Subcutaneous abdominal adipose tissue (tissue), 5 donors: ENCODE measurements at regions not wholly inside any gene's neighbourhood (a gene's known extent, or its start where the extent isn't known, plus 50 kb on each side); places are given as distances from the start of the nearest gene placed in this dataset.

Experiments used
- H3K27ac ChIP-seq: one replicate; pipeline ENCODE4 v1.7.0; 2013; ENCODE audit warnings: low read depth, mild to moderate bottlenecking, inconsistent platforms, low read length, moderate library complexity
- H3K27me3 ChIP-seq, 5 donors: one replicate each; pipeline ENCODE4 v1.7.0; 2013; ENCODE audit warnings: low read length in 5 of 5, inconsistent platforms in 1 of 5; ENCODE audit not compliant: control insufficient read depth in 5 of 5, insufficient read depth in 4 of 5
- H3K36me3 ChIP-seq, 5 donors: one replicate each; pipeline ENCODE4 v1.7.0; 2013; ENCODE audit warnings: low read length in 5 of 5; ENCODE audit not compliant: control insufficient read depth in 5 of 5, insufficient read depth in 5 of 5
- H3K4me1 ChIP-seq, 5 donors: one replicate each; pipeline ENCODE4 v1.7.0; 2013; ENCODE audit warnings: low read length in 5 of 5, mild to moderate bottlenecking in 3 of 5, moderate library complexity in 1 of 5; ENCODE audit not compliant: control insufficient read depth in 5 of 5, insufficient read depth in 5 of 5
- H3K4me3 ChIP-seq, 5 donors: one replicate each; pipeline ENCODE4 v1.7.0; 2013; ENCODE audit warnings: low read length in 5 of 5, low read depth in 1 of 5
- H3K9ac ChIP-seq, 5 donors: one replicate each; pipeline ENCODE4 v1.7.0; 2013; ENCODE audit warnings: low read length in 5 of 5, mild to moderate bottlenecking in 4 of 5, moderate library complexity in 3 of 5
- H3K9me3 ChIP-seq, 5 donors: one replicate each; pipeline ENCODE4 v1.7.0; 2013; ENCODE audit warnings: low read length in 5 of 5; ENCODE audit not compliant: control insufficient read depth in 5 of 5
- donor health status: healthy.
- donor health status: healthy.
- donor health status: healthy.
- donor health status: healthy.
- donor health status: healthy.

DNA sequence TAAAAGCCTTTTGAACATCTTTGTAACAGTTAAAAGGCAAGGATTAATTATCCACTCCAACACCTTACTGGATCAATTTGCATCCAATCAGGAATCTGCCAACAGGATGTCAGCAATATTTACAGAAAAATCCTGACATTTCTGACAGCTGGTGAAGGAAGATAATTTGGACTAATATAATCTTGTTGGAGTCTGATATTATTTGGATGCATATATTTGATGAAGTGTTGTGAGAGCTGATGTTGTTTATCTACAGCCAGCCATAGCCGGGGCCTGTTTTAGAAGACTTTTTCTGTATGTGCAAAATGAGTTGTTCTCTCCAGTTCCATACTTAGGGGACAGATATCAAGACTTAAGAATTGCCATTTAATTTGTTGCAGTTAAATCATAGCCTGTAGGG lies 91.1 kb downstream of the GPR37 start:
- H3K27ac ChIP-seq = no peak overlapping the region

DNA sequence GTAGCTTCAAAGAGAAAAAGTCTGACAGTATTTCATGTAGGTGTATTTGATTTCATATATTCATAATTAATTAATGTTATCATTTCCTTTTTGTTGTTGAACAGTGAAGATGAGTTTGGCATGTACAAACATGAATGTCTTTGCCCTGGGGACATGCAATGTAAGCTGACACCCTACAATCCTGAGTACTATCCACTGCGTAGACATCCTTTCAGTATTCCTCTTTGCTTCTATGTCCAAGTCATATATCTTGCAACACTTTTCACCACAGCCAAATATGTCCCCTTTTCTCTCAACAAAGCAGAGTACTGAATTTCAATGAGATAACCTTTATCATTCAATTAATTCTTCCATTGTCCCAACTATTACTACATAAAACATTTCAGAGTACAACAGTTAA lies 93.6 kb downstream of the GPR37 start:
- no peaks in the 10 kb centered on the region for H3K36me3 ChIP-seq
- no peak overlapping the region for H3K4me3 ChIP-seq
- H3K9me3 ChIP-seq = no peaks in the 10 kb centered on the region
- no peaks in the 10 kb centered on the region for H3K27me3 ChIP-seq
- H3K9ac ChIP-seq = no peak overlapping the region
- H3K27ac ChIP-seq = no peak overlapping the region
- no peaks in the 10 kb centered on the region for H3K4me1 ChIP-seq

More for the DNA sequence above, 91.1 kb downstream of the GPR37 start:
- Histone ChIP-seq H3K27me3 (no peaks in the 10 kb centered on the region), H3K36me3 (no peaks in the 10 kb centered on the region), H3K4me1 (no peaks in the 10 kb centered on the region), H3K4me3 (no peak overlapping the region), H3K9ac (no peak overlapping the region), H3K9me3 (no peaks in the 10 kb centered on the region)

DNA sequence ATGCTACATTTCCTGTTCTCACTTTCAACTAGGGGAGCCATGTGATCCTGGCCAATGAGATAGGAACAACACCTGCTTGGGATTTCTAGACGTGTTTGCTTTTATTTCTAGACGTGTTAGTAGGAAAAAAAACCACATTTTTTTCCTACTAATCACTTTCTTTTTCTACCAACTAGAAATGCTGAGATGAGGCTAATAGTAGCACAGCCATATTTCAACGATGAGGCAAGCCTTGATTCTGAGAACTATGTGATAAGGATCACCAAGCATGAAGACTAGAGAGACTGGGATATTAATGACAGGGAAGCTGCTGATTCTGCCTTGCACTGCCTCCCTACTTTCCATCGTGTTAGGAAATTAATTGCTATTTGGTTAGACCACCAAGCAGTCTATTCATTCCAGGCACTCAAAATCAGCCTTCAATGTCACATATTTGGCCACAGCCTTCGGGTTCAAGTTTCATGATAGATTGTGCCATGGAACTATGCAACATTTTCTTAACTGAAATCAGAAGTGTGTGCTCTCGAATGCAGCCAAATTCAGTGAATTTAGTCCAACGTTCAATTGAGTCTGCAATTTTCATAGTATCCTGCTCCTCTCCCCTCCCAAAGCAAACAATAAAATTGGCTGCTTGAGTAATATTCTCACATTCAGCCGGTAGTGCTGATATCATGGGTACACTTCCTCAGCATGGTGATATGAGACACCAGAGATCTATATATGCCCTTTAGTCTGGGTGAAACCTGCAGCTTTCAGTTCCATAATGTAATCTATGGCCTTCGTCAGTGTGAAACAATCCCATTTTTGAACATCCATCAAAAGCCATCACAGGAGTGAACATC lies 98.1 kb downstream of the GPR37 start:
- Histone ChIP-seq H3K27ac (no peak overlapping the region), H3K9ac (no peak overlapping the region), H3K36me3 (no peaks in the 10 kb centered on the region), H3K4me3 (no peak overlapping the region), H3K4me1 (no peaks in the 10 kb centered on the region), H3K27me3 (no peaks in the 10 kb centered on the region), H3K9me3 (no peaks in the 10 kb centered on the region)

DNA sequence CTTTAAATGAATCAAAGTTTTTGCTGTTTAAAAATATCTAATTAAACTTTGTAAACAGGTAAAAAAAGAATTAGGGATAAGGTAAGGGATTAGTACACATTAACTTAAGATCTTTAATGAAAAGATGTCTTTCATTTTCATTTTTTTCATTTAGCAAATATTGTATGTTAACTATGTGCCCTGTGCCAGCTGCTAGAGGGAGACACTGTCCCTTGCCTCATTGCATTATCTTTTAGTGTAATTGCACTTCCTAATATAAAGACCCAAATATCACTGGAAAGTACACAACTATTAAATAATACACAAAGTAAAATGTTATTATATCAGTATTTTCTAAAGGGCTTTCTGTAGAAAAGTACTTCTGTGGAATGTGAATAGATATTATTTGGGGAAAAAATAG lies 102.7 kb downstream of the GPR37 start:
- Histone ChIP-seq H3K9me3 (no peaks in the 10 kb centered on the region), H3K4me3 (no peak overlapping the region), H3K27me3 (no peaks in the 10 kb centered on the region), H3K4me1 (no peaks in the 10 kb centered on the region), H3K36me3 (no peaks in the 10 kb centered on the region), H3K9ac (no peak overlapping the region), H3K27ac (no peak overlapping the region)

DNA sequence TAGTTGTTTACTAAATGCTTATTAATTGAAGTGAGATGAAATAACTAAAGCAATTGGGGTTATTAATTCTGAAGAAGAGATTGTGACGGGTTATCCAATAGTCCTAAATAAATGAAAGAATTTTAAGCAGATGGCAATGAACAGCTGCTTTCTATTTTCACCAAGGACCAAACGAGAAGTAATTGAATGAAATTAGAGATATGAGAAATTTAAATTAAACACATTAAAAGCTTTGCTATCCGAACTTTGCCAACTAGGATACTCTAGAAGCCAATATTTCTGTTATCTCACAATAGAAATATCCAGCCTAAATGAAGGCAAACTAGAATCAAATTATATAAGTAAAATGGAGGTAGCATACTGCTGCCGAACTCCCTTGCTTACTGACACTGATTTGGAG lies 103.2 kb downstream of the GPR37 start:
- Histone ChIP-seq H3K4me1 (no peaks in the 10 kb centered on the region), H3K4me3 (no peak overlapping the region), H3K27ac (no peak overlapping the region), H3K9ac (no peak overlapping the region), H3K36me3 (no peaks in the 10 kb centered on the region), H3K27me3 (no peaks in the 10 kb centered on the region), H3K9me3 (no peaks in the 10 kb centered on the region)

DNA sequence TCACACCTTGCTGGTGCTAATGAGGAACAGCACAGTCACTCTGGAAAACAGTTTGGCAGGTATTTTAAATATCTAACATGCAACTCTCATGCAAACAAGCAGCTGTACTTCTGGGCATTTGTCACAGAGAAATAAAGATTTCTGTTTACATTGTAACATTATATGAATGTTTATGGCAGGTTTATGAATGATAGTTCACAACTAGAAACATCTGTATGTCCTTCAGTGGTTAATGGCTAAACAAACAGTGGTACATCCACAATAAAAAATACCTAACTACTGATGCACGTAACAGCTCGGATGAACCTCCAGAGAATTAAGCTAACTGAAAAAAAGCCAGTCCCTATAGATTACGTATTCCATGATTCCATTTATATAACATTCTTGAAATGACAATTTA lies 109.6 kb downstream of the GPR37 start:
- Histone ChIP-seq H3K27ac (no peak overlapping the region), H3K9ac (no peak overlapping the region), H3K4me1 (no peaks in the 10 kb centered on the region), H3K36me3 (no peaks in the 10 kb centered on the region), H3K9me3 (no peaks in the 10 kb centered on the region), H3K27me3 (no peaks in the 10 kb centered on the region), H3K4me3 (no peak overlapping the region)

DNA sequence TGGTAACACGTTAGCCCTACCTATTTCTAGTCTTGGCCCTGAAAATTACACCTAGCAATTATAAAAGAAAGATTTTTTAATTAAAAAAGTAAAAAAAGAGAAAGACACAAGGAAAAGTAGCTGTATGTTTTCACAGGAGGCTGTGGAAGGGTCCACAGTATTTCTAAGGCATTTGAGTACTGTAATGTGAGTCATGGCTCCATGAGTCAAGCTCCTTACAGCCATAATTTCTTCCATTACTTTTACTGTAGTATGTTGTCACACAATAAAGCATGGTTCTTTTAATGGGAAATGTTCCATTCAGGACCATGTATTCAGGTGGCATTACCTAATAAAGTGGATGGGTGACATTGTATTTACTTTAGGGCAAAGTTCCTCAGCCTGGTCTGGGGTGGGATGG lies 113.4 kb downstream of the GPR37 start:
- Histone ChIP-seq H3K27ac (no peak overlapping the region), H3K9me3 (no peaks in the 10 kb centered on the region), H3K36me3 (no peaks in the 10 kb centered on the region), H3K4me3 (no peak overlapping the region), H3K27me3 (no peaks in the 10 kb centered on the region), H3K9ac (no peak overlapping the region), H3K4me1 (no peaks in the 10 kb centered on the region)

DNA sequence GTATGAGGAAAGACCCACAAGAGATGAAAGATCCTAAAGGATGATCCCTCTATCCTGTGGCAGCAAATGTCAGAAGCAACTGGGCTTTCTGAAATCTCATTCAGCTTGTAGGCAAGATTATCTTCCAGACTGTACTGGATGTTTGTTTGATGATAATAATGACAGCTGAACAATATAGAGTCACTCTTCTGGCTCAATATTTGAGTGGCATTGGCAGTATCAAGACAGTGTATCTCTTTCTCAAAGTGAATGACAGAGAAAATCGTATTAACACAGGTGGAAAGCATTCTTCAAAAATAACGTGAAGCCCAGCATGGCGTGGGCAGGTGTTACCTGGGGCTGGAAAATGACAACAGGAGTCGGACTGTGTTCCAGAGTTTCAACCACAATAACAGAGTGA lies 114.5 kb downstream of the GPR37 start:
- no peaks in the 10 kb centered on the region for H3K27me3 ChIP-seq
- no peak overlapping the region for H3K4me3 ChIP-seq
- H3K9ac ChIP-seq = no peak overlapping the region
- no peak overlapping the region for H3K27ac ChIP-seq
- no peaks in the 10 kb centered on the region for H3K36me3 ChIP-seq
- H3K9me3 ChIP-seq = no peaks in the 10 kb centered on the region
- no peaks in the 10 kb centered on the region for H3K4me1 ChIP-seq

DNA sequence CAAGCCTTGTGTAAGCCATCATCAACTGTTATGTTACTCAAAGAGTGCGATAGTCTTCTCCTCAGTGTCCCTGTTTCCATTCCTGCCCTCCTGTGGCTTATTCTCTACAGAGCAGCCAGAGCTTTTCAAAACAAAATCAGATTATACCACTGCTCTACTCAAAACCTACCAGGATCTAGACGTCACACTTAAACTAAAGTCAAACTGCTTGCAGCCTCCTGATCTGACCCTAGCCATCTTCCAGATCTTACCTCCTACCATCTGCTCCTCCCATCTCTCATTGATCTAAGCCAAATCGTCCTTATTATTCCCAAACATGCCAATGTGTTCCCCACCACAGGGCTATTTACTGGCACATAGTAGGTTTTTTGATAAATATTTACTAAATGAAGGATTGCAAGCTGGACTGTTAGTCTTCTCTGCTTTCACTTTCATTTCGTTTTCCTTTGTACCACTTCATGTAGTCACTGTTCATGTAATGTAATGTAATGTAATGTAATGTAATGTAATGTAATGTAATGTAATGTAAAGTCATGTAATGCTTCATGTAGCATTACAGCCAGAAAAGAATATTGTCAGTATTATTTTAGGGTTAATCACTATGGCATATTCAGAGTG lies 116.1 kb downstream of the GPR37 start:
- H3K4me3 ChIP-seq = peak overlapping the region in 2 of 5 donors; percentile 13 to 15

DNA sequence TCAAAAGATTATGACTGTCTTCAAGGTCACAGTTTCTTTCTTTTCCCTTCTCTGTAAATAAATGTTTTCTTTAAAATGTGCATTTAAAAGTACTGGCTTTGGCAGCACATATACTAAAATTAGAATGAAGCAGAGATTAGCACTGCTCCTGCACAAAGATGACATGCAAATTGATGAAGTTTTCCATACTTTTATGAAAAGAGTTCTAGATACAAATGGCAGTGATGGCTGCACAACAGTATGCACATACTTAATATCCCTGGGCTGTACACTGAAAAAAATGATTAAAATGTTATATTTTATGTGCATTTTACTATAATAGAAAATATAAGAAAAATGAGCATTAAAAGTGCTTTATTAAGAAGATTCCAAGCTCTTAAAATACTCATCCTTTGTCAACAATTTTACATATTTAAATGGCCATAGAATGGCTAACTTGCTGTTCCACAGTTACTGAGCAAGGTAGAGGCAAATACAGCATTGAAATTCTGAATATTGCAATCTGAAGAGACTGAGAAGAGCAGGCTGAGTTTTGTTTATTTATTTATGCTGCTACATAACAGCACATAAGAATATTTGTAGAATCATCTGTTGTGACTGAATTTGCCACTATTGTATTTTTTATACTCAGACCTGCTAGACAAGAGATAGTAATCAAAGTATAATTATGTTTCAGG lies 117.8 kb downstream of the GPR37 start:
- Histone ChIP-seq H3K9ac (no peak overlapping the region), H3K4me3 (no peak overlapping the region), H3K27ac (no peak overlapping the region), H3K4me1 (no peaks in the 10 kb centered on the region), H3K27me3 (no peaks in the 10 kb centered on the region), H3K36me3 (no peaks in the 10 kb centered on the region), H3K9me3 (no peaks in the 10 kb centered on the region)

More for the DNA sequence above, 116.1 kb downstream of the GPR37 start:
- no peak overlapping the region for H3K27ac ChIP-seq
- H3K27me3 ChIP-seq = no peaks in the 10 kb centered on the region
- H3K9me3 ChIP-seq = no peaks in the 10 kb centered on the region
- no peaks in the 10 kb centered on the region for H3K4me1 ChIP-seq
- H3K36me3 ChIP-seq = no peaks in the 10 kb centered on the region
- no peak overlapping the region for H3K9ac ChIP-seq
